H9 (cell line): ENCODE measurements at regions not wholly inside any gene's neighbourhood (a gene's known extent, or its start where the extent isn't known, plus 50 kb on each side); places are given as distances from the start of the nearest gene placed in this dataset.

Source experiments
- DNase-seq: peaks from one replicate; pipeline ENCODE4 v3.0.0-alpha.2; 2017
- H2AFZ ChIP-seq: one replicate; pipeline ENCODE4 v1.6.1; 2013; ENCODE audit warnings: mild to moderate bottlenecking, low read length, control low read depth, moderate library complexity
- H2AK5ac ChIP-seq: 2 replicates; pipeline ENCODE4 v1.6.1; 2013; ENCODE audit warnings: low read length, control low read depth, mixed read lengths; ENCODE audit not compliant: insufficient read length
- H2BK120ac ChIP-seq: one replicate; pipeline ENCODE4 v1.6.1; 2013; ENCODE audit warnings: low read depth, mild to moderate bottlenecking, low read length, control low read depth, inconsistent platforms; ENCODE audit not compliant: poor library complexity, severe bottlenecking
- H2BK12ac ChIP-seq: 2 replicates; pipeline ENCODE4 v1.6.1; 2013; ENCODE audit warnings: low read length, control low read depth, mixed read lengths, low read depth; ENCODE audit not compliant: insufficient read length
- H2BK15ac ChIP-seq: 2 replicates; pipeline ENCODE4 v1.6.1; 2013; ENCODE audit warnings: low read depth, low read length, control low read depth
- H2BK20ac ChIP-seq: one replicate; pipeline ENCODE4 v1.6.1; 2013; ENCODE audit warnings: low read depth, mild to moderate bottlenecking, low read length, control low read depth, inconsistent platforms; ENCODE audit not compliant: poor library complexity, severe bottlenecking
- H2BK5ac ChIP-seq: 2 replicates; pipeline ENCODE4 v1.6.1; 2013; ENCODE audit warnings: low read length, control low read depth, mixed read lengths; ENCODE audit not compliant: insufficient read length
- H3K14ac ChIP-seq: 2 replicates; pipeline ENCODE4 v1.6.1; 2013; ENCODE audit warnings: low read length, control low read depth; ENCODE audit not compliant: insufficient read depth
- H3K18ac ChIP-seq: 2 replicates; pipeline ENCODE4 v1.6.1; 2013; ENCODE audit warnings: low read depth, mild to moderate bottlenecking, mixed read lengths, low read length, control low read depth; ENCODE audit not compliant: insufficient read length
- H3K23ac ChIP-seq: 2 replicates; pipeline ENCODE4 v1.6.1; 2013; ENCODE audit warnings: low read length, control low read depth, mixed read lengths, low read depth; ENCODE audit not compliant: insufficient read length
- H3K23me2 ChIP-seq: 2 replicates; pipeline ENCODE4 v1.6.1; 2013; ENCODE audit warnings: low read depth, mild to moderate bottlenecking, mixed read lengths, low read length, control low read depth; ENCODE audit not compliant: insufficient read length, poor library complexity, severe bottlenecking
- H3K27ac ChIP-seq: 2 replicates; pipeline ENCODE4 v1.5.1; 2013; ENCODE audit warnings: low read length, control low read depth, mixed read lengths, low read depth; ENCODE audit not compliant: insufficient read length
- H3K27me3 ChIP-seq: 2 replicates; pipeline ENCODE4 v1.6.1; 2013; ENCODE audit warnings: low read length, control low read depth, inconsistent platforms; ENCODE audit not compliant: insufficient read depth
- H3K4ac ChIP-seq: 2 replicates; pipeline ENCODE4 v1.6.1; 2013; ENCODE audit warnings: low read depth, mild to moderate bottlenecking, control low read depth, inconsistent platforms, low read length, moderate library complexity
- H3K4me1 ChIP-seq: 2 replicates; pipeline ENCODE4 v1.6.1; 2013; ENCODE audit warnings: low read length, control low read depth, inconsistent platforms; ENCODE audit not compliant: insufficient read depth
- H3K4me2 ChIP-seq: 2 replicates; pipeline ENCODE4 v1.6.1; 2013; ENCODE audit warnings: low read length, control low read depth, mixed read lengths; ENCODE audit not compliant: insufficient read length, insufficient read depth
- H3K56ac ChIP-seq: 2 replicates; pipeline ENCODE4 v1.6.1; 2013; ENCODE audit warnings: low read depth, mild to moderate bottlenecking, mixed read lengths, low read length, control low read depth; ENCODE audit not compliant: insufficient read length
- H3K79me1 ChIP-seq: 2 replicates; pipeline ENCODE4 v1.6.1; 2013; ENCODE audit warnings: low read depth, mild to moderate bottlenecking, moderate library complexity, low read length, control low read depth, inconsistent platforms; ENCODE audit not compliant: insufficient read depth, poor library complexity, severe bottlenecking
- H3K79me2 ChIP-seq: 2 replicates; pipeline ENCODE4 v1.6.1; 2013; ENCODE audit warnings: low read length, control low read depth, inconsistent platforms; ENCODE audit not compliant: insufficient read depth
- H3K9ac ChIP-seq: 2 replicates; pipeline ENCODE4 v1.6.1; 2013; ENCODE audit warnings: low read length, control low read depth, mixed read lengths; ENCODE audit not compliant: insufficient read length; ENCODE audit errors: extremely low read depth
- H3K9me3 ChIP-seq: one replicate; pipeline ENCODE4 v1.6.1; 2013; ENCODE audit warnings: low read depth, low read length, inconsistent platforms; ENCODE audit not compliant: control insufficient read depth
- H3T11ph ChIP-seq: one replicate; pipeline ENCODE4 v1.6.1; 2013; ENCODE audit warnings: mild to moderate bottlenecking, low read length, control low read depth, inconsistent platforms
- H4K20me1 ChIP-seq: one replicate; pipeline ENCODE4 v1.6.1; 2013; ENCODE audit not compliant: control insufficient read depth, insufficient read length, insufficient read depth
- H4K5ac ChIP-seq: 2 replicates; pipeline ENCODE4 v1.6.1; 2013; ENCODE audit warnings: low read depth, mild to moderate bottlenecking, mixed read lengths, low read length, control low read depth; ENCODE audit not compliant: insufficient read length
- H4K8ac ChIP-seq: replicated peaks from 2 replicates; pipeline ENCODE4 v1.6.1; 2013; ENCODE audit warnings: low read length, control low read depth, mixed read lengths, low read depth; ENCODE audit not compliant: insufficient read length
- H4K91ac ChIP-seq: 2 replicates; pipeline ENCODE4 v1.6.1; 2013; ENCODE audit warnings: low read depth, mild to moderate bottlenecking, moderate library complexity, mixed read lengths, low read length, control low read depth; ENCODE audit not compliant: insufficient read length
- H3K27ac Mint-ChIP-seq, 3 experiments: 2 replicates in 2 of 3; 3 replicates in 1 of 3; pipeline ENCODE4 v1.8.0; 2020 to 2021; ENCODE audit warnings: mixed read lengths in 3 of 3, mild to moderate bottlenecking in 1 of 3, moderate library complexity in 1 of 3
- H3K27me3 Mint-ChIP-seq: 2 replicates; pipeline ENCODE4 v1.8.0; 2021; ENCODE audit warnings: low read depth, mild to moderate bottlenecking, moderate library complexity, mixed read lengths
- H3K36me3 Mint-ChIP-seq, 3 experiments: 2 replicates in 2 of 3; 3 replicates in 1 of 3; pipeline ENCODE4 v1.8.0; 2020 to 2021; ENCODE audit warnings: low read depth in 3 of 3, mixed read lengths in 3 of 3; ENCODE audit not compliant: insufficient read depth in 1 of 3
- H3K4me1 Mint-ChIP-seq, 2 experiments: 2 replicates each; pipeline ENCODE4 v1.8.0; 2020; ENCODE audit warnings: mixed read lengths in 2 of 2
- H3K4me3 Mint-ChIP-seq, 2 experiments: 2 replicates in 1 of 2; 3 replicates in 1 of 2; pipeline ENCODE4 v1.8.0; 2020 to 2021; ENCODE audit warnings: mild to moderate bottlenecking in 2 of 2, mixed read lengths in 2 of 2, moderate library complexity in 1 of 2
- H3K9me3 Mint-ChIP-seq, 2 experiments: 2 replicates in 1 of 2; 3 replicates in 1 of 2; pipeline ENCODE4 v1.8.0; 2020; ENCODE audit warnings: mild to moderate bottlenecking in 2 of 2, mixed read lengths in 2 of 2, moderate library complexity in 1 of 2
- WGBS: extraction: QIAGEN DNeasy Blood & Tissue Kit; methylation state at CpG from one replicate; pipeline ENCODE4 v1.1.7; 2013; ENCODE audit warnings: missing lambda C conversion rate, low lambda C conversion rate, mixed read lengths; ENCODE audit not compliant: insufficient read length; ENCODE audit errors: extremely low coverage; 5-methylcytosine and 5-hydroxymethylcytosine counted together
- TF ChIP-seq, protein P1 (sequence below): fragments of 200-600 bp; sonication (generic); conservative IDR thresholded peaks from 3 replicates; pipeline ENCODE4 v1.8.0; 2021; ENCODE audit warnings: antibody characterized with exemption, mild to moderate bottlenecking

DNA sequence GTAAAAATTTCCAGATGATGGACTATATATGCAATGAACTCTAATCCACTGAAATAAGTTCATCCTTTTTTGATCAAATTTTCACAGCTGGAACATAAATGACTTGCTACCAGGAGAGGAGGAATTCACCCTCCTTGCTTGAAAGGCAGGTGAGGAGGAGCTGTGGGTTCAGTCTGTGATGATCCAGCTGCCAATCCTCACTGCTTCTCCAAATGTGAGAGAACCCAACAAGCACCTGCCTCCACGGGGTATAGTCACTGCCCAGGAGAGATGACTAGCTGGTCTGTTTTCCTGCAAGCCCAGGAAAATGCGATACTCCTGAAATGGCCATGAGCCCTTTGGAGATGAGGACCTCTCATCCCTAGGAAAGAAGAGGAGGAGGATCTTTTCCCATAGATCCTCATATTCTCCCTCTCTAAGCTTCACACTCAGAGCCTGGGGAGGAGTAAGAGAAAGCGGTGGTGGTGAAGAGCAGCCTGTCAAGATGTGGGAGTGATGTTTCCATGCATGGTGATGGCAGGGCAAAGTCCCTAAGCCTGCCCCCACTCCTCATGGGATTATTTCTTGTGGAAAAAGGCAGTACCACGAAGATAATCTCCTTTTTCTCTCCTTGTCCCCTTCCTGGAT, 77.9 kb upstream of the USP47 start:
- Mint-ChIP-seq H3K4me1 (no peaks in the 10 kb centered on the region), H3K4me3 (no peak overlapping the region), H3K27ac (no peak overlapping the region), H3K9me3 (peaks cover 0 to 3% of the 10 kb centered on the region in 2 experiments; a peak in 1 of 5 replicates), H3K36me3 (no peaks in the 10 kb centered on the region), H3K27me3 (peaks cover 12% of the 10 kb centered on the region)
- Histone ChIP-seq H3K56ac (no peak overlapping the region), H3K4me1 (no peaks in the 10 kb centered on the region), H3K4me2 (no peak overlapping the region), H2AFZ (no peak overlapping the region), H3K79me1 (no peaks in the 10 kb centered on the region), H3K4ac (no peak overlapping the region), H3K27me3 (no peaks in the 10 kb centered on the region), H2BK12ac (no peak overlapping the region), H3K23ac (no peak overlapping the region), H2BK120ac (no peak overlapping the region), H2BK5ac (no peak overlapping the region), H4K8ac (no peak overlapping the region), H3T11ph (no peak overlapping the region), H3K9me3 (no peaks in the 10 kb centered on the region), H3K27ac (no peak overlapping the region), H2AK5ac (no peak overlapping the region), H4K91ac (no peak overlapping the region), H4K5ac (no peak overlapping the region), H4K20me1 (no peaks in the 10 kb centered on the region), H3K9ac (no peak overlapping the region), H2BK15ac (no peak overlapping the region), H3K23me2 (no peaks in the 10 kb centered on the region), H3K18ac (no peak overlapping the region), H3K14ac (no peak overlapping the region), H2BK20ac (no peak overlapping the region), H3K79me2 (no peaks in the 10 kb centered on the region)
- TF ChIP-seq, protein P1, sequence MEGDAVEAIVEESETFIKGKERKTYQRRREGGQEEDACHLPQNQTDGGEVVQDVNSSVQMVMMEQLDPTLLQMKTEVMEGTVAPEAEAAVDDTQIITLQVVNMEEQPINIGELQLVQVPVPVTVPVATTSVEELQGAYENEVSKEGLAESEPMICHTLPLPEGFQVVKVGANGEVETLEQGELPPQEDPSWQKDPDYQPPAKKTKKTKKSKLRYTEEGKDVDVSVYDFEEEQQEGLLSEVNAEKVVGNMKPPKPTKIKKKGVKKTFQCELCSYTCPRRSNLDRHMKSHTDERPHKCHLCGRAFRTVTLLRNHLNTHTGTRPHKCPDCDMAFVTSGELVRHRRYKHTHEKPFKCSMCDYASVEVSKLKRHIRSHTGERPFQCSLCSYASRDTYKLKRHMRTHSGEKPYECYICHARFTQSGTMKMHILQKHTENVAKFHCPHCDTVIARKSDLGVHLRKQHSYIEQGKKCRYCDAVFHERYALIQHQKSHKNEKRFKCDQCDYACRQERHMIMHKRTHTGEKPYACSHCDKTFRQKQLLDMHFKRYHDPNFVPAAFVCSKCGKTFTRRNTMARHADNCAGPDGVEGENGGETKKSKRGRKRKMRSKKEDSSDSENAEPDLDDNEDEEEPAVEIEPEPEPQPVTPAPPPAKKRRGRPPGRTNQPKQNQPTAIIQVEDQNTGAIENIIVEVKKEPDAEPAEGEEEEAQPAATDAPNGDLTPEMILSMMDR: no peak
- no CpG with 5 or more reads among the region's 4 CpGs for WGBS
- DNase-seq: no peak
